DND-41 (cell line): ENCODE measurements at regions not wholly inside any gene's neighbourhood (a gene's known extent, or its start where the extent isn't known, plus 50 kb on each side); places are given as distances from the start of the nearest gene placed in this dataset.

Source experiments
- EZH2 ChIP-seq: IDR thresholded peaks from 3 replicates; pipeline ENCODE4 v1.6.1; 2012; ENCODE audit warnings: borderline replicate concordance, low read depth, mild to moderate bottlenecking, moderate library complexity, low read length, inconsistent platforms; ENCODE audit not compliant: severe bottlenecking
- TF ChIP-seq, protein P1 (sequence below): IDR thresholded peaks from 2 replicates; pipeline ENCODE4 v1.5.1; 2012; ENCODE audit warnings: borderline replicate concordance, low read length, moderate library complexity, mild to moderate bottlenecking; ENCODE audit not compliant: poor library complexity, severe bottlenecking; ENCODE audit errors: extremely low read depth

DNA sequence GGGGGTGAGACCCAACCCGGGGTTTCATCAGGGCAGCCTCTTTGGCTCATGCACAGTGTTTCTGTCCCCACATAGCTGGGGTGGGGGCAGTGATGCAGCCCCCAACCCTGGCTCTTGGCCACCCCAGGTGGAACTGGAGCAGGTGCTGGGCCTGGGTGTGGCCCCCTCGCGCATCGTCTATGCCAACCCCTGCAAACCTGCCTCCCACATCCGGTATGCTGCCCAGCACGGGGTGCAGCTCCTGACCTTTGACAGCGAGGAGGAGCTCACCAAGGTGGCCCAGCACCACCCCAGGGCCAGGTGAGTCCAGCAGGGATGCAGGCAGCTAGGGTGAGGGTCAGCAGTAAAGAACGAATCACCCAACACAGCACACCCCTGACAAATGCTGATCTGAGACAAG is 72.3 kb upstream of the TINAGL1 start:
- TF ChIP-seq, protein P1, sequence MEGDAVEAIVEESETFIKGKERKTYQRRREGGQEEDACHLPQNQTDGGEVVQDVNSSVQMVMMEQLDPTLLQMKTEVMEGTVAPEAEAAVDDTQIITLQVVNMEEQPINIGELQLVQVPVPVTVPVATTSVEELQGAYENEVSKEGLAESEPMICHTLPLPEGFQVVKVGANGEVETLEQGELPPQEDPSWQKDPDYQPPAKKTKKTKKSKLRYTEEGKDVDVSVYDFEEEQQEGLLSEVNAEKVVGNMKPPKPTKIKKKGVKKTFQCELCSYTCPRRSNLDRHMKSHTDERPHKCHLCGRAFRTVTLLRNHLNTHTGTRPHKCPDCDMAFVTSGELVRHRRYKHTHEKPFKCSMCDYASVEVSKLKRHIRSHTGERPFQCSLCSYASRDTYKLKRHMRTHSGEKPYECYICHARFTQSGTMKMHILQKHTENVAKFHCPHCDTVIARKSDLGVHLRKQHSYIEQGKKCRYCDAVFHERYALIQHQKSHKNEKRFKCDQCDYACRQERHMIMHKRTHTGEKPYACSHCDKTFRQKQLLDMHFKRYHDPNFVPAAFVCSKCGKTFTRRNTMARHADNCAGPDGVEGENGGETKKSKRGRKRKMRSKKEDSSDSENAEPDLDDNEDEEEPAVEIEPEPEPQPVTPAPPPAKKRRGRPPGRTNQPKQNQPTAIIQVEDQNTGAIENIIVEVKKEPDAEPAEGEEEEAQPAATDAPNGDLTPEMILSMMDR: no peak
- no peak for TF ChIP-seq EZH2
